B cell (primary cell): ENCODE measurements at regions not wholly inside any gene's neighbourhood (a gene's known extent, or its start where the extent isn't known, plus 50 kb on each side); places are given as distances from the start of the nearest gene placed in this dataset.

Experiments
- CTCF ChIP-seq: fragments of 200-600 bp; IDR thresholded peaks from one replicate; pipeline ENCODE4 v1.8.0; 2022; ENCODE audit warnings: antibody characterized with exemption, mild to moderate bottlenecking
- EZH2 ChIP-seq: IDR thresholded peaks from 2 replicates; pipeline ENCODE4 v1.6.1; 2012; ENCODE audit warnings: borderline replicate concordance, low read depth, mild to moderate bottlenecking, moderate library complexity, low read length; ENCODE audit not compliant: insufficient read depth, poor library complexity, severe bottlenecking

DNA sequence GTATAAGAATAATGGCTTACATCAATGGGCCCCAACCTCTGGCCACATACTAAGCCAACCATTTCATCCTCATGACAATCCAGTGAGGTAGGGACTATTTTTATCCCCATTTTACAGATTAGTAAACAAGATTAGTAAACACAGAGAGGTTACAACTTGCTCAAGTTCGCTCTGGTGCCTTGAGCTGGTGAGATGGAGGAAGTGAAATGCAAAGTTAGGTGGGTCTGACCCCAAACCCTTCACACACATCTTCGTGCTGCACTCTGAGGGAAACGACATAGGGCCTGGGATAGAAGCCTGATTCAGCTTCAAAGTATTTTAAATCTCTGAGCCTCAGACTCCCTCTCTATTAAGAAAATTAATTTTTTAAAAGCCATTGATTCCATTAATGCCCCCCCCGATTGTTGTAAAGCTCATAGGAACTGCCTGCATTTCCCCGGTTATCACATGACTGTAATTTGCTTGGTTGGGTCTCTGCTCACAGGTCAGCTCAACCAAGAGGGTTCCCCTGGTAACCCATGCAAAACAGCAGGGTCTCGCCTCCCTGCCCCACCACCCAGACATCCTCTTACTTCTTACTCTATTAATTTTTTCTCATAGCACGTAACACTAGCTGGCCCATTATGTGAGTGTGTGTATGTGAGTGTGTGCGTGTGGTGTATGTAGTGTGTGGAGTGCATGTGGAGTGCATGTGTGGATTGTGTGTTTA is 221.2 kb downstream of the MAFB start:
- no peak for TF ChIP-seq CTCF
- TF ChIP-seq EZH2, result no peak
